ENCODE measurements at regions not wholly inside any gene's neighbourhood (a gene's known extent, or its start where the extent isn't known, plus 50 kb on each side); places are given as distances from the start of the nearest gene placed in this dataset.

GRCh38 chr18:21998486-21998885 lies 170.9 kb upstream of the GATA6 start:
- H3K27ac ChIP-seq (ENCODE audit: insufficient read depth, low read length, poor library complexity, severe bottlenecking) = no peak overlapping the region
- ATAC-seq (ENCODE audit: low read depth in 2 of 2) = no peak
- no peaks in the 10 kb centered on the region for H3K36me3 Mint-ChIP-seq
- H3K27me3 Mint-ChIP-seq = peaks cover 5% of the 10 kb centered on the region
- peaks cover 0 to 5% (median 4%) of the 10 kb centered on the region in 4 donors for H3K4me1 Mint-ChIP-seq
- H3K9me3 ChIP-seq (ENCODE audit: control insufficient read depth in 2 of 2, low read length in 2 of 2) = no peaks in the 10 kb centered on the region
- peaks cover 0 to 2% (median 0%) of the 10 kb centered on the region in 7 donors for H3K9me3 Mint-ChIP-seq
- no peaks in the 10 kb centered on the region for H3K27me3 ChIP-seq (ENCODE audit: control insufficient read depth, insufficient read depth, low read length)
- H3K4me3 Mint-ChIP-seq = no peak overlapping the region
- H3K4me3 ChIP-seq (ENCODE audit: low read depth, low read length) = no peak overlapping the region
- no peaks in the 10 kb centered on the region for H3K36me3 ChIP-seq (ENCODE audit: control insufficient read depth, insufficient read depth, low read length)
- no peaks in the 10 kb centered on the region for H3K4me1 ChIP-seq (ENCODE audit: control insufficient read depth, insufficient read depth, low read length, poor library complexity, severe bottlenecking)
- no peak overlapping the region for H3K27ac Mint-ChIP-seq
- no peak for DNase-seq

- Mint-ChIP-seq H3K36me3 (no peaks in the 10 kb centered on the region), H3K27me3 (peaks cover 4% of the 10 kb centered on the region), H3K27ac (no peak overlapping the region), H3K4me1 (peaks cover 0 to 5% (median 4%) of the 10 kb centered on the region in 4 donors), H3K4me3 (no peak overlapping the region), H3K9me3 (peaks cover 0 to 2% (median 0%) of the 10 kb centered on the region in 7 donors)
- no peak for ATAC-seq (ENCODE audit: low read depth in 2 of 2)
- Histone ChIP-seq H3K9me3 (ENCODE audit: control insufficient read depth in 2 of 2, low read length in 2 of 2) (no peaks in the 10 kb centered on the region), H3K27ac (ENCODE audit: insufficient read depth, low read length, poor library complexity, severe bottlenecking) (no peak overlapping the region), H3K27me3 (ENCODE audit: control insufficient read depth, insufficient read depth, low read length) (no peaks in the 10 kb centered on the region), H3K4me1 (ENCODE audit: control insufficient read depth, insufficient read depth, low read length, poor library complexity, severe bottlenecking) (no peaks in the 10 kb centered on the region), H3K4me3 (ENCODE audit: low read depth, low read length) (no peak overlapping the region), H3K36me3 (ENCODE audit: control insufficient read depth, insufficient read depth, low read length) (no peaks in the 10 kb centered on the region)
- no peak for DNase-seq
Observed at GRCh38 chr18:22001912-22002487, 167.4 kb upstream of the GATA6 start.

- no peaks in the 10 kb centered on the region for H3K36me3 Mint-ChIP-seq
- no peak overlapping the region for H3K4me3 Mint-ChIP-seq
- DNase-seq = no peak
Observed at GRCh38 chr18:22005191-22005841, 164.1 kb upstream of the GATA6 start.

GRCh38 chr18:22006458-22006857 lies 162.9 kb upstream of the GATA6 start:
- no peaks in the 10 kb centered on the region for H3K9me3 ChIP-seq (ENCODE audit: control insufficient read depth in 2 of 2, low read length in 2 of 2)
- H3K27ac ChIP-seq (ENCODE audit: insufficient read depth, low read length, poor library complexity, severe bottlenecking) = no peak overlapping the region
- Mint-ChIP-seq H3K27me3 (peaks cover 4% of the 10 kb centered on the region), H3K4me3 (no peak overlapping the region), H3K9me3 (peaks cover 0 to 6% (median 2%) of the 10 kb centered on the region in 7 donors), H3K27ac (no peak overlapping the region), H3K4me1 (no peaks in the 10 kb centered on the region), H3K36me3 (no peaks in the 10 kb centered on the region)
- no peak for ATAC-seq (ENCODE audit: low read depth in 2 of 2)
- H3K36me3 ChIP-seq (ENCODE audit: control insufficient read depth, insufficient read depth, low read length) = no peaks in the 10 kb centered on the region
- no peaks in the 10 kb centered on the region for H3K4me1 ChIP-seq (ENCODE audit: control insufficient read depth, insufficient read depth, low read length, poor library complexity, severe bottlenecking)
- no peaks in the 10 kb centered on the region for H3K27me3 ChIP-seq (ENCODE audit: control insufficient read depth, insufficient read depth, low read length)
- H3K4me3 ChIP-seq (ENCODE audit: low read depth, low read length) = no peak overlapping the region
- no peak for DNase-seq

More at GRCh38 chr18:22005191-22005841, 164.1 kb upstream of the GATA6 start:
- Mint-ChIP-seq H3K27ac (no peak overlapping the region), H3K27me3 (peaks cover 4% of the 10 kb centered on the region), H3K4me1 (no peaks in the 10 kb centered on the region), H3K9me3 (peaks cover 0 to 6% (median under 1%) of the 10 kb centered on the region in 7 donors)
- Histone ChIP-seq H3K4me3 (ENCODE audit: low read depth, low read length) (no peak overlapping the region), H3K27ac (ENCODE audit: insufficient read depth, low read length, poor library complexity, severe bottlenecking) (no peak overlapping the region), H3K36me3 (ENCODE audit: control insufficient read depth, insufficient read depth, low read length) (no peaks in the 10 kb centered on the region), H3K27me3 (ENCODE audit: control insufficient read depth, insufficient read depth, low read length) (no peaks in the 10 kb centered on the region), H3K9me3 (ENCODE audit: control insufficient read depth in 2 of 2, low read length in 2 of 2) (no peaks in the 10 kb centered on the region), H3K4me1 (ENCODE audit: control insufficient read depth, insufficient read depth, low read length, poor library complexity, severe bottlenecking) (no peaks in the 10 kb centered on the region)
- ATAC-seq (ENCODE audit: low read depth in 2 of 2) = no peak

- no peak overlapping the region for H3K27ac Mint-ChIP-seq
- H3K9me3 ChIP-seq (ENCODE audit: control insufficient read depth in 2 of 2, low read length in 2 of 2) = peaks cover 0 to 5% of the 10 kb centered on the region in 2 experiments
- H3K4me1 ChIP-seq (ENCODE audit: control insufficient read depth, insufficient read depth, low read length, poor library complexity, severe bottlenecking) = no peaks in the 10 kb centered on the region
- ATAC-seq (ENCODE audit: low read depth in 2 of 2) = no peak
- H3K4me3 ChIP-seq (ENCODE audit: low read depth, low read length) = no peak overlapping the region
- H3K27me3 Mint-ChIP-seq = peaks cover 4% of the 10 kb centered on the region
- H3K9me3 Mint-ChIP-seq = peaks cover 0 to 16% (median 2%) of the 10 kb centered on the region in 7 donors
- no peaks in the 10 kb centered on the region for H3K27me3 ChIP-seq (ENCODE audit: control insufficient read depth, insufficient read depth, low read length)
- H3K4me1 Mint-ChIP-seq = no peaks in the 10 kb centered on the region
- no peak overlapping the region for H3K27ac ChIP-seq (ENCODE audit: insufficient read depth, low read length, poor library complexity, severe bottlenecking)
- no peaks in the 10 kb centered on the region for H3K36me3 ChIP-seq (ENCODE audit: control insufficient read depth, insufficient read depth, low read length)
- H3K36me3 Mint-ChIP-seq = no peaks in the 10 kb centered on the region
- no peak for DNase-seq
- H3K4me3 Mint-ChIP-seq = no peak overlapping the region
Observed at GRCh38 chr18:22009242-22009641, 160.1 kb upstream of the GATA6 start.

GRCh38 chr18:22013993-22014392 lies 155.4 kb upstream of the GATA6 start:
- no peak overlapping the region for H3K27ac ChIP-seq (ENCODE audit: insufficient read depth, low read length, poor library complexity, severe bottlenecking)
- no peaks in the 10 kb centered on the region for H3K4me1 Mint-ChIP-seq
- H3K4me3 Mint-ChIP-seq = no peak overlapping the region
- H3K9me3 ChIP-seq (ENCODE audit: control insufficient read depth in 2 of 2, low read length in 2 of 2) = peaks cover 0 to 5% of the 10 kb centered on the region in 2 experiments
- peaks cover 0 to 18% (median 3%) of the 10 kb centered on the region in 7 donors for H3K9me3 Mint-ChIP-seq
- no peaks in the 10 kb centered on the region for H3K36me3 Mint-ChIP-seq
- H3K27me3 Mint-ChIP-seq = no peaks in the 10 kb centered on the region
- H3K27me3 ChIP-seq (ENCODE audit: control insufficient read depth, insufficient read depth, low read length) = no peaks in the 10 kb centered on the region
- H3K27ac Mint-ChIP-seq = peak overlapping the region in 1 of 3 donors; percentile 3
- no peaks in the 10 kb centered on the region for H3K36me3 ChIP-seq (ENCODE audit: control insufficient read depth, insufficient read depth, low read length)
- no peaks in the 10 kb centered on the region for H3K4me1 ChIP-seq (ENCODE audit: control insufficient read depth, insufficient read depth, low read length, poor library complexity, severe bottlenecking)
- ATAC-seq (ENCODE audit: low read depth in 2 of 2) (no peak), DNase-seq (no peak)
- no peak overlapping the region for H3K4me3 ChIP-seq (ENCODE audit: low read depth, low read length)

- Histone ChIP-seq H3K4me1 (ENCODE audit: control insufficient read depth, insufficient read depth, low read length, poor library complexity, severe bottlenecking) (no peaks in the 10 kb centered on the region), H3K27ac (ENCODE audit: insufficient read depth, low read length, poor library complexity, severe bottlenecking) (no peak overlapping the region), H3K27me3 (ENCODE audit: control insufficient read depth, insufficient read depth, low read length) (no peaks in the 10 kb centered on the region), H3K36me3 (ENCODE audit: control insufficient read depth, insufficient read depth, low read length) (no peaks in the 10 kb centered on the region), H3K9me3 (ENCODE audit: control insufficient read depth in 2 of 2, low read length in 2 of 2) (peaks cover 0 to 5% of the 10 kb centered on the region in 2 experiments), H3K4me3 (ENCODE audit: low read depth, low read length) (no peak overlapping the region)
- Mint-ChIP-seq H3K9me3 (peaks cover 0 to 14% (median 3%) of the 10 kb centered on the region in 7 donors), H3K36me3 (no peaks in the 10 kb centered on the region), H3K27me3 (peaks cover 2% of the 10 kb centered on the region), H3K27ac (no peak overlapping the region), H3K4me1 (no peaks in the 10 kb centered on the region), H3K4me3 (no peak overlapping the region)
- ATAC-seq (ENCODE audit: low read depth in 2 of 2) (no peak), DNase-seq (no peak)
Observed at GRCh38 chr18:22015156-22015555, 154.2 kb upstream of the GATA6 start.

GRCh38 chr18:22018366-22018765 lies 151.0 kb upstream of the GATA6 start:
- H3K9me3 Mint-ChIP-seq = peaks cover 0 to 9% (median 2%) of the 10 kb centered on the region in 7 donors
- H3K4me1 Mint-ChIP-seq = no peaks in the 10 kb centered on the region
- H3K27me3 Mint-ChIP-seq = peaks cover 5% of the 10 kb centered on the region
- no peaks in the 10 kb centered on the region for H3K36me3 Mint-ChIP-seq
- Histone ChIP-seq H3K27ac (ENCODE audit: insufficient read depth, low read length, poor library complexity, severe bottlenecking) (no peak overlapping the region), H3K9me3 (ENCODE audit: control insufficient read depth in 2 of 2, low read length in 2 of 2) (peaks cover 0 to 5% of the 10 kb centered on the region in 2 experiments), H3K27me3 (ENCODE audit: control insufficient read depth, insufficient read depth, low read length) (no peaks in the 10 kb centered on the region), H3K36me3 (ENCODE audit: control insufficient read depth, insufficient read depth, low read length) (no peaks in the 10 kb centered on the region), H3K4me1 (ENCODE audit: control insufficient read depth, insufficient read depth, low read length, poor library complexity, severe bottlenecking) (no peaks in the 10 kb centered on the region), H3K4me3 (ENCODE audit: low read depth, low read length) (no peak overlapping the region)
- H3K4me3 Mint-ChIP-seq = no peak overlapping the region
- DNase-seq (no peak), ATAC-seq (ENCODE audit: low read depth in 2 of 2) (no peak)
- no peak overlapping the region for H3K27ac Mint-ChIP-seq
